Amniotic stem cell (primary cell): ENCODE measurements at regions not wholly inside any gene's neighbourhood (a gene's known extent, or its start where the extent isn't known, plus 50 kb on each side); places are given as distances from the start of the nearest gene placed in this dataset.
A peak's percentile ranks its signal among the peaks of the same experiment; 100 is the strongest.

ENCODE experiments used
- DNase-seq: peaks from one replicate; lab custom pipeline; 2025; lab: John Stamatoyannopoulos, UW

DNA sequence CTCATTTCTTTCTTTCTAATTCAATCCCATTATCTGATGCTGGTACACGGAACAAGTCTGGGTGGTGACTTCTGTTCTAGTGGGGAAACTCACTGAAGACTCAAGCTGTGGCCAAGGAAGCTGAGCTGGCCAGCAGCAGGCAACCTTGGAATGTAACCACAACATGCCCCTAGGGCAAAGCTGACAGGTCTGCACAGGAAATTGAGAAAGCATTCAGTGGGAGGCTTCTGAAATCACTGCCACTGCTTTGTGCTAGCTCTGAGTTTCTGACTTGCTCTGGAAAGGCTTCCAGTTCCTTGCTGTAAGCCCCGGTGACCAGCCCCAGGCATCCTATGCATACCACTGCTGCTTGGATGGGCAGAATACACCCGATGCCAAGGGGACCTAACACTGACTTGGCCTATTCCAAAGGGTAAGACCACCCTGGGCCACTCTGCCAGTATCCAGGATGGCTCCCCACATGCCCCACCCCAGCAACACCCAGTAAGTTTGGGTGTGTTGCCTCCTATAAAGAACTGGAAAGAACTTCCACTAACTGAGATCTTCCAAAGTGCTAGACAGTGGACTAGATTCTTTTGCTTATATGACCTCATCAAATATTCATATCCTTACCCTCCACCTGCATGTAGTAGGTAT lies 84.5 kb upstream of the CDKN3 start:
- DNase-seq: peak; percentile 85

DNA sequence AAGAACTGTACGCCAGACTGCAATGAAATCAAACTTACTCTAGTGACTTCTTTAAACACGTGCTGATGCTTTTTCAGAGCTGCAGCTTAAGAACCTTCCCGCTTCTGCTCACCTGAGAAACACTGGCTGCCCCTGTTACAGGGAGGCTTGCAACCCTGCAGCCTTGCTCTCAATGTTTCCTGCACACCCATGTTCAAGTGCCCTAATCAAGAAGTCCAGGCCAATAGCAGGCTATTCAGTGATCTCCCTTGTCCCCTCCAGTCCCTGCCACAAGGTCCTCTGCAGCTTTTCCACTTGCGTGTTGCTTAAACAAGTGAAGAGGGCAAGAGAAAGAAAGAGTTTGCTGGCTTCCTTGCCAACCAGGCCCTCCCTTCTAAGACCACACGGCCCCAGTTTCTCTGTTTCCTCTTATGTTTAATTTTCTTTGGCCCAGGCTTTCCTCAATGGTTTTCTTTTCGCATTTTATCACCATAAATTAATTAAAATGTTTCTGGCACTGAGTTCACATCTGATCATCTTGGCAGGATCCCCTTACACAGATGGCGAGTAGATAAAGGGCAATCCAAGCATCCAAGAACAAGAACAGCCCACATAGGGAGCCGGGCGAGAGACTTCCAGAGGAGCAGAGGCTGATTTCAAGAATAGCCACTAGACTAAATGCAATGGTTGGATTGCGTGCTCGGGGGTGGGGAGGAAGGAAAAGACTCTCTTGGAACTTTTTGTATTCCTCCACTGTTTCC lies 82.3 kb upstream of the CDKN3 start:
- no peak for DNase-seq

DNA sequence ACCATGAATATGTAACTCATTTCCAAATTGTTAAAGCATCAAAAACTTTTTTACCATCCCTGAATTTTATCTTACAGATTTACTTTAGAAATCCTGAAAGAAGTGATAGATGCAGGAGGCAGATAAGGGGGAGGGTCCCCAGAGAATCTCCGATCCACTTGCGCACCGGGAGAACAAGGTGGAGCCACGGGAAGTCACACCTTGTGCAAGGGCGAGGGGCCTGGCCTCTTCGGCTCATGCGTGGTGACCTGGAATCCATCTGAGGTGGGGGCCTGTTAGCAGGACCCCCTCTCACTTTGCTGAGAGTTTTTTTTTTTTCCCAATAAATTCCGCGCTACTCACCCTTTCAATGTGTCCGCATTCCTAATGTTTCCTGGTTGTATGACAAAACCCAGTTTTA lies 80.2 kb upstream of the CDKN3 start:
- no peak for DNase-seq

DNA sequence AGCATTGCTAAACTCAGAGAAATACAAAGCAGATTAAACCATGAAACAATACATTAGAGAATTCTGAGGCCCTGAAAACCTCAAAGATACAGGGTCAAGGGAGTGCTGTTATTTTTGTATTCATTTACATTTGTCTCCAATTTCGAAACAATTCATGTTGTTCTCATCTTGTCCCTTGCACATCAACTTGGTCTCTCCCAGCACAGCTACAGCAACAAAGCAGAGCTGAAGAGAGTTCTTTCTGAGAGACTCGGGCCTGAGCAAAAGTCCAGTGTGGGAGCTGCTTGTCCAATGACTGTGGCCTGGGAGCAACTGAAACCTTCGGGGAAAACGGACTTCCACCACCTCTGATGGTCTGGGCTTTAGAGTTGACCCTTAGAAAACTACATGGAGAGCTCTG lies 79.4 kb upstream of the CDKN3 start:
- DNase-seq: no peak

DNA sequence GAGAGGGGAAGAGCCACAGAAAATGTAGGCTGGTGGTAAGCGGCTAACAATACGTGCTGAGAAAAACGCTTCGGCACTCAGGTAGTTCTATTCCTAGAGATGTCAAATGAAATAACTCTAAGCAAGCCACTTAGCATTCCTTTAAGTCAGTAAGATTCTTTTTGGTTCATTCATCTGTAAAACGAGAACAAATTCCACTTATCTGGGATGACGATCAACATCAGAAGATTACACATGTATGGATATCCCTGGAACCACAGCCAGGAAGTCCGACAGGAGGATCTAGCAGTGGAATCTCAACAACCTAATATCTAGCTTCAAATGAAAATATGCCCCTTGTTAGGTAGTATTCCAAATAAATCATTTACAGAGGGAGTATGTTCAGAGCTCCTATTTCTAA lies 74.6 kb upstream of the CDKN3 start:
- DNase-seq: no peak

DNA sequence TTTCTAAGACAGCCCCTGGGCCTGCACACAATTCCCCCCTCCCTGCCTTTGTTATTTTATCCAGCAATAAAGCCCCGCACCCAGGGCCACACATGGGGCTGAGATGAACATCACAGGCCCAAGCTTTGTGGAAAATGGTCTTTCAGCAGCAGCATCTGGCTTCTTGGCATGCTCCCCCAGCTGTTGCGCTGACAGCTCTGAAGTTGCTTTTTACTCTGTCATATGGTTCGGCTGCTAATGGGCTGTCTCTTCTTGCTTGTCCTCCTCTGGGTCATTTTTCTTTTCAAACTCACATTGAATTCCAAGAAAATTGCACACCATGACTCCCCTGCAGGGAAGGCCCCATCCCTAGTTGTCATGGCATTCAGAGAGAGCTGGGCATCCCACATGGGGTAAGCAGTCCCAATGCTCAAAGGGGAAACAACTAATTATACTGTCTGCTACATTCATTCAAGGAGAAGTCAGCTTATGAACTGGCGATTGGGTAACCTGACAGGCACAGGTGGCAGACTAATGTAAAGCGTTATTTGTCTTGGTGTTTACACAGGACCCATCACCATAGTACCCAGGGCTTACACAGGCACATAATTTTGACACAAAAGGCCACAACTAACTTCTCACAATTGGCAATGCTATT lies 74.0 kb upstream of the CDKN3 start:
- no peak for DNase-seq

DNA sequence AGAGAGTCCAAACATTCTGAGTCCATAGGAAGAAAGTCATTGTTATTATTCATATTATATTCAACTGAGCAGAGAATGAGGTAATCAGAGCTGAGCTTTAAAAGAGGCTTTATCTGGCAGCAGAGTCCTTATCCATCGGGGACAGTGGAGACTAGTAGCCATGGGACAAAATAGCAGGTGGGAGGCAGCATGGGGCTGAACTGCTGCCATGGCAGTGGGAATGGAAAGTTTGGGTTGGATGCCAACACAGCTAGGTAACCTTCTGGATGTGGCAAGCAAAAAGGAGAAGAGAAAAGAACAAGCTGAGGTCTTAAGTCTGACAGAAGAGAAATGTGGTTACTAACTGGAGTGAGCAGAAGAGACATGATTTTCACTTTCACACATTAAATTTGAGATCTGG lies 71.0 kb upstream of the CDKN3 start:
- no peak for DNase-seq

DNA sequence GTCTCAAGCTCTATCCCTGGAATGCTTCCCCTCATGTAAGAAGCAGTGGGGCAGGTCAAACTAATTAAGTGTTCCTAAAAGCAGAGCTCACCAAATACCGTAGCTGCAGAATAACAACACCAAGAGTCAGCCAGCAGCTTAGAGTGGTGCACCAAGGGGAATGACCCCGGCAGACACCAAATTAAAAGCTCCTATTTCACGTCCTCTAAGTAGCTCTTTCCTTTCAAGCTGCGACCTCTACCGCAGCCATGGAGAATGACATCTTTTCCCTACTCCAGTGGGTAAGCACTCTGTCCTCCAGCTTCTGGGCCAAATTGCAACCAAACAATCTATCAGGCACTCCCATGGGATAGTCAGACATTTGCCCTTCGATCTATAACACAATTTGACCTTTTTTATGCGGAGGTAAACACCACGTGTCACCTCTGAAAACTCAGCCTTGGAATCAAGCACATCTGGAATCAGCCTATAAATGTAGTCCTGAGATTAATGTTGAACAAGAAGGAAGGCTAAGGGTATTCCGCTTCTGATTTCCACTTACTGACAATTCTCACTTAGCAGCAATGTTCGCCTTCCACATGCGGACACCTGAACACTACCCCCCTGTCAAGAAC lies 67.6 kb upstream of the CDKN3 start:
- DNase-seq: no peak

DNA sequence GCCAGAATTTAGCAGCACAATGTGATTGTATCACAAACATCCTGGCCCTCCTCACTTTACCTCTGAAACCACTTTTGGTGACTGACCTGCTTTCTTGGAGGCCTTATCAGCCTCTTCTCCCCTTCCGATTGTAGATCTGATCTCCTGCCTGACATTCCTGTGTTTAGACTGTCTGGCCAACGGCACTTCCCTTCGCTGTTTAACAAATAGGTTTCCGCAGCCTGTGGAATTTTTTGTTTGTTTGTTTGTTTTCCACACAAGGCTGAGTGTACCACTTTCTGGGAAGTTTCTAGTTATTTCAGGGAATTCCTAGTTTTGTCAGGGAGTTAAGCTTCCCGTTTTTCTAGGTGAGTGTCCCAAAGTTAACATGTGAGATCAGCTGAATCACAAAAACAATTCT lies 65.9 kb upstream of the CDKN3 start:
- DNase-seq: no peak

DNA sequence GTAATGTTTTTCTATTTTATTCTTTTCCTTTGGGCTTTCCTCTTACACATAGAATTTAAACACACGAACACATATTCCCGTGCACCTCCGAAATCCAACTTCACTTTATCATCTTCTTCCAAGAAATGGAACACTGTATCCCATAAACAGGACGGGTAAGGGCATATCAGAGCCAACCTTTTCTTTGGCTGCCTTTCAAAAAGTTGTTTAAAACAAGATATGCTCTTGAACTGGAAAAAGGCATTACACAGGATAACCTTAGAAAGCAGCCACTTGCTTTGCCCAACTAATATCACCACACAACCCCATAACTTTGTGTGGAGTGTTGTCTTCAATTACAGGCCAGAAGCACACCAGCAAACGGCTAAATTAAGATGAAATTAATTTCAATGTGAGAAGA lies 65.3 kb upstream of the CDKN3 start:
- no peak for DNase-seq

DNA sequence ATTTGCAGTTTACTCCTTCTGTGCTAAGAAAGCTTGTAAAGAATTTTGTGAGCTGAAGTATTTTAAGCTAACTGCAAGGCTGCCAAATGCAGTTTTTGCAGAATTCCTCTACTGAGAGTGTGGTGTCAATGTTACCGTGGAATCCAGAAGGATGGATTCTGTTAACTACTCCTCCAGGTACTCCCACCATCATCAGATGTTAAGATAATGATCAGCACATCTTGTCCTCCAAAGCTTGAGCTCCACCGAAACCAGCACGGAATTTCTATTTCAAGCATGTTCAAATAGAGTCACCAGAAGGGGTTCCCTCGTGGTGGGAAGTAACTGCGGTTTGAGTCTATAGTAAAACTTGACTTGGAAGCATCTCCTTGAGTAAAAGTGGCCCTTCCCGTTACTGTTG lies 64.3 kb upstream of the CDKN3 start:
- no peak for DNase-seq

DNA sequence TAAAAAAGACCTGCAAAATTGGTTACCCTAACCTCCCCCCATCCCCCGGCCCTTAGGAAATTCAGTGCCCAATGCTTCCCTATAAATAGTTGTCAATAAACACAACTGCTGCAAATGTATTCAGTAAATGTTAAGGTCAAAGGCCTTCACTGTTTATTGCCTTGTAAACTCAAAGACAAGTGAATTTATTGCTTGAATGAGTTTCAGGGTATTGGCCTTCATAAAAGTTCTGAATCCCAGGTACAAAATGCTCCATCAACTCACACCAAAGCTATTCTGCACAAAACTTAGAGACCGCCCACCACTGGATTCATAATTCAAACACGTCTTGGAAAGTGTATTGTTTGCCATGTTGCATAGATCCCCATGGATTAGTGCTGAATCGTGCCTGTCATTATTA lies 63.3 kb upstream of the CDKN3 start:
- no peak for DNase-seq

DNA sequence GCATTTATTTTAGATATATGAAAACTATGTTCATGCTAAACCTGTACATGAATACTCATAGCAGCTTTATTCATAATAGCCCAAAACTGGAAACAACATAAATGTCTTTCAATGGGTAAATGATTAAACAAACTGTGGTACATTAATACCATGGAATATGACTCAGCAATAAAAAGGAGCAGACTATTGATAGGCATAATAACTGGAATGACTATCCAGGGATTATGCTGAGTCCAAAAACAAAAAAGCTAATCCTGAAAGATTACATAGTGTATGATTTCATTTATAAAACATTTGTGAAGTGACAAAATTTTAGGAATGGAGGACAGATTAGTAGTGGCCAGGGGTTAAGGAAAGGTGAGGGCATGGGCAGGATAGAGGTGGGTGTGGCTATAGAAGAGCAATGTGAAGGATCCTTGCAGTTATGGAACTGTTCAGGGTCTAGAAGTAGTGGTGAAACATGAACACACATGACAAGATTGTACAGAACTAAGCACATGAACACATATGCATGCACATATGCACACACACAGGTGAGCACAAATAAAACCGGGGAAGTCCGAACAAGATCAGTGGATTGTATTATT lies 61.1 kb upstream of the CDKN3 start:
- DNase-seq: no peak

DNA sequence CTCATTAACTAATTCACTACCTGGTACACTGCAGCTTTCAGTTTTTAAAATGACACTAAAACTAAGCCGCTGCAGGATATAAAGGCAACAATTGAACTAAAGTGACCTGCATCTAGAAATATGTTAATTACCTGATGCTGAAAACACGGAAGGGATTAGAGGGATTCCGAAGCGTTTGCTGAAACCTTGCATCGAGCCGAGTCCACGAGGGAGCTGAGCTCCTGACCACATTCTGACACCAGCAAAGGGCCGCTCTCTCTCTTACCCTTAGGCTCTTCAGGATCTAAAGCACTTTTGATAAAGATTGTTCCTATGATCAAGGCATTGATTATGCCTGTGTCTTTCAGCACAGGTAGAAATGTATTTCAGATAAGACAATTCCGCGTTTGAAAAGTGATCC lies 59.5 kb upstream of the CDKN3 start:
- no peak for DNase-seq

DNA sequence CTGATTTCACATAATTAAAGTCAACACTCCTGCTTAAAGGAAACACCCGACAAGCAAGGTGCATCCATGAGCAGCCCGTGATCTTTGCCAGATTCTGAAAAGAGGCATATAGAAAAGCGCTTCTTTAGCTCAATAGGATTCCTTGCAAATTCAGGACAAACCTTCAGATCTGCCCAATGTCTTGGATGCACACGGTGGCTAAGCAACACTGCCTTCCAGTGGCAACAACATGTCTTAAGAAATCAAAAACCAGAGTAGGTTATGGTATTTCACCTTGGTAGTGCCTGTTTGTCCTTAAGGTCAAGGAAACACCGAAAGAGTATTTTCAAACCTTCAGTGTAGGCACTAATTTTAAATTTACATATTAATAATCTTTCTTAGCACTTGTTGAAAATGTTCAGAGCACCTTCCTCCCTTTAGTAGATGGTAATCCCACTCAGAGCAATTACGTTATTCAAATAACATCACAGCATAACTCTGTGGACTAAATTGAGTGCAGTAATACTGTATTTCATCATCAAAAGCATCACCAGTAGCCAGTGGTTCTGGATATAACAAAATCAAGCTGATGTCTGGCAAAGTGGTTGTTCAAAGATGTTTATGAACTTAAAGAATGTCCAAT lies 58.0 kb upstream of the CDKN3 start:
- no peak for DNase-seq

DNA sequence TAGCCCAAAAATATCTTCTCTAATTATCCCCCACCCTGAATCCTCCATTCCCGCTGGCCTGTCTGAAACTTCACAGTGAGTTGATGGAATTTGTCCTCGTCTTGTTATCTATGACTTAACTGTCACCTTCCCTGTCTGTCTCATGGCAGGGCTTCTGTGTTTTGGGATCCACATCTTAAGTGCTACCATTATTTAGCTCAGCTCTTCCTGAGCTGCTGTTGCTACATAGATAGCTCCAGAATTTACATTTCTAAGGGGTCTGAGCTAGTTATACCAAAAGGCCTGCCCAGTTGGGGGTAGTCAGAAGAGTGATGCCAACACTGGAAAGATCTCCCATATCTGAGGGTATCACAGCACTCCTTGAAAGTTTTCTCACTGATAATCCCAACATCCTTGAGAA lies 57.0 kb upstream of the CDKN3 start:
- no peak for DNase-seq

DNA sequence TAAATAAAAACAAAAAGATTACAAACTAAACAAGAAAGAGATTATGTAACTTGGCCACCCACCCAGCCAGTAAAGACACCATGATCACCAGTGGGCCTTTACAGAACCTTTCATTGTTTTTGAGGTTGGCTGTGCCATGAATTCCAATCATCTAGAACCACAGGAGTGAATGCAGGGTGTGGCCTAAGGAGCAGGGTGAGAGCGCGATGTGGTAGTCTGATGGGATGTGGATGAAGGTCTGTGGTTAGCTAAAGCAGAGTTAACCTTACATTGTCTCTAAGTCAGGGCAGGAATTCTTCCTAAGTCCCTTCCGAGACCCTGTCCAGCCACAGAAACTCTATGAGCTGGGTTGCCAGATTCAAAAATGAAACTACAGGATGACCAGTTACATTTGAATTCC lies 54.0 kb upstream of the CDKN3 start:
- no peak for DNase-seq

DNA sequence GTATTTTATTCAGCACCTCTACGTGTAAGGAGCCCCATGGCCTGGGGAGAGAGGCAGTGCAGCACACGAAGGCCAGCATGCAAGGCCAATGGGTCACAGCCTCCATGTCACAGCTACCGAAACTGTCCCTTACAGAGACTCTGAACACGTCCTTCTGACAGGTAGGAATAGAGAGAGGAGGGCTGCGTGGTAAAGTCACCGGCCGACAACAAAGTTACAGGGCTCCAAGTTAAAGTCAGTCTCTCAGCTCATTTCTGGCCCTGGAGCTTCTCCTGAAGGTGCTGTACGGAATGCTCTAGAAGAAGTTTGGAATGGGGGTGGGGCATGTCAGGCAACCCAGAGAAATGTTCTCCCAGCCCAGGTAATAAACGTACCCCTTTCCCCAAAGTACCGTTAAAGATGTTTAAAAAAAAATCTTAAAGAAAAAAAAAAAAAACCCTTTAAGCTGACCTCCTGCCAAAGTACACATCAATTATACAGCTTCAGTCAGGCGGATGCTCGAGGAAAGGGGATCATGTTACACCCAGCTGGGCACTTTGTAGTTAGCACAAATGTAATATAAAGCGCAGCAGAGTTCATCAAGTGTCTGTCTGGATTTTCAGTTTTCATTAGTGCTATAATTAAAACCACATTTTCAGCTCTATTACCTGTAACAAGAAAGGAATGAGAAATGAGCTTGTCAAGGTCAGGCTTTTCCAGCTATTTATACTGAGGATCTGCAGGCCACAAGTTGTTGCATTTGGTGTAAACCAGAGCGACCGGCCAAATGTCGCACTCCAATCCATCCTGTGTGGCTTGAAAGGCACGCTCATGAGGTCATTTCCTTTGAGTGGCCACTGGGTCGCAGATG lies 53.3 kb upstream of the CDKN3 start:
- DNase-seq: no peak

DNA sequence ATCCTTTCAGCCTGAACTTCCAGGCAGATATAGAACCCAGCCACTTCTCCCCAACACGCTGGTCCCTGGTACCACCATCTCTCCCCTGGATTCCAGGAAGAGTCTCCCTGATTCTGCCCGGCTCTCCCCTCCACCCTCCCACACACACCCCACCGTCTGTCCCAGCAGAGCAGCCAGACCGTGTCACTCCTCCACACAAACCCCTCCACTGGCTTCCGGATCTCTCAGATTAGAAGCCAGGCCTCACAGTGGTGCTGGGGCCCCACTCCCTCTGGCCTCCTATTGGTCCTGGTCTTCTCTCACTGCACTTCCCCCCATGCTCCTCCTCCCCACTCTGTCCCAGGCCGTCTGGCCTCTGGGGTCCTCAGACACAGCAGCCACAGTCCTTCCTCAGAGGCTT lies 52.4 kb upstream of the CDKN3 start:
- DNase-seq: no peak

DNA sequence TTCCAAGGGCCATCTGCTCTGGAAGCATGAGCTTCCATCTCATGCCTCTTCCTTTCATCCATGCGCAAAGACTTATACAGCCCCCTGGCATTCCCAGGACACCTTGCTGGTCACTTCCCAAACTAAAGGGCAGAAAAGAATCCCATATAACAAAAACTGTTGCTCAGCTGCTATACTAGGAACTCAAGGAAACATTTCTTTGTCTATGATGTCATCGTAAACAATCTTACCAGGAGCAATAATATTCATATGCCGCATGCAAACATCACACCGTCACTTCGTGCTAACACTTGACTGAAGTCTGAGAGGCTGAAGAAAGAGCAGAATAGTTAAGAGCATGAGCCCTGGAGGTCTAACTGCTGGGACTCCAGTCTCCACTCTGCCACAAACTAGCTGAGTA lies 50.5 kb upstream of the CDKN3 start:
- no peak for DNase-seq
